OCI-LY3 (cell line): ENCODE measurements at regions not wholly inside any gene's neighbourhood (a gene's known extent, or its start where the extent isn't known, plus 50 kb on each side); places are given as distances from the start of the nearest gene placed in this dataset.
"Not testable (repeated sequence)": the region's sequence is repeated elsewhere in the genome, so short reads cannot be mapped to it uniquely, and the experiment has no call there.

Source experiments
- H2AFZ ChIP-seq: fragments of 200-600, 300-600 bp; shearing (Covaris generic); 2 replicates; pipeline ENCODE4 v1.6.0; 2014; ENCODE audit warnings: antibody characterized with exemption, low read depth, low read length
- H3K27ac ChIP-seq: fragments of 200-600, 300-600 bp; sonication (generic); 2 replicates; pipeline ENCODE4 v1.5.1; 2014; ENCODE audit warnings: mild to moderate bottlenecking, low read length, moderate library complexity, mixed read lengths
- H3K27me3 ChIP-seq: fragments of 200-600, 300-600 bp; sonication (generic); 2 replicates; pipeline ENCODE4 v1.6.1; 2014; ENCODE audit warnings: low read depth, low read length, mixed read lengths
- H3K36me3 ChIP-seq: fragments of 200-600, 300-600 bp; sonication (generic); replicated peaks from 2 replicates; pipeline ENCODE3; 2014; ENCODE audit warnings: low read depth, low read length, mixed read lengths
- H3K4me1 ChIP-seq: fragments of 300-600, 200-600 bp; sonication (generic); 2 replicates; pipeline ENCODE4 v1.6.1; 2014; ENCODE audit warnings: low read length, mixed read lengths
- H3K4me2 ChIP-seq: fragments of 200-600, 300-600 bp; sonication (generic); 2 replicates; pipeline ENCODE4 v1.6.1; 2014; ENCODE audit warnings: low read length, mixed read lengths
- H3K4me3 ChIP-seq: fragments of 300-600, 200-600 bp; sonication (generic); 2 replicates; pipeline ENCODE4 v1.5.1; 2014; ENCODE audit warnings: antibody characterized with exemption, mild to moderate bottlenecking, low read length, moderate library complexity
- H3K79me2 ChIP-seq: fragments of 300-600, 200-600 bp; shearing (Covaris generic); 2 replicates; pipeline ENCODE4 v1.6.1; 2014; ENCODE audit warnings: mild to moderate bottlenecking, low read length, mixed read lengths
- H3K9ac ChIP-seq: fragments of 300-600, 200-600 bp; shearing (Covaris generic); 2 replicates; pipeline ENCODE4 v1.6.0; 2014; ENCODE audit warnings: mild to moderate bottlenecking, low read length, moderate library complexity
- H3K9me3 ChIP-seq: fragments of 200-600, 300-600 bp; shearing (Covaris generic); 2 replicates; pipeline ENCODE4 v1.6.1; 2014; ENCODE audit warnings: low read length, mixed read lengths; ENCODE audit not compliant: insufficient read depth
- H4K20me1 ChIP-seq: fragments of 200-600, 300-600 bp; sonication (generic); 2 replicates; pipeline ENCODE4 v1.6.1; 2016; ENCODE audit warnings: low read length, mixed read lengths; ENCODE audit not compliant: insufficient read depth
- EZH2phosphoT487 ChIP-seq: fragments of 200-600 bp; shearing (Covaris generic); IDR thresholded peaks from 2 replicates; pipeline ENCODE4 v1.6.1; 2018; ENCODE audit warnings: antibody characterized with exemption, mixed run types, low read depth
- TF ChIP-seq, protein P1 (sequence below): fragments of 200-600, 300-600 bp; sonication (generic); IDR thresholded peaks from 2 replicates; pipeline ENCODE4 v1.5.1; 2014; ENCODE audit warnings: antibody characterized with exemption, low read length, low read depth

DNA sequence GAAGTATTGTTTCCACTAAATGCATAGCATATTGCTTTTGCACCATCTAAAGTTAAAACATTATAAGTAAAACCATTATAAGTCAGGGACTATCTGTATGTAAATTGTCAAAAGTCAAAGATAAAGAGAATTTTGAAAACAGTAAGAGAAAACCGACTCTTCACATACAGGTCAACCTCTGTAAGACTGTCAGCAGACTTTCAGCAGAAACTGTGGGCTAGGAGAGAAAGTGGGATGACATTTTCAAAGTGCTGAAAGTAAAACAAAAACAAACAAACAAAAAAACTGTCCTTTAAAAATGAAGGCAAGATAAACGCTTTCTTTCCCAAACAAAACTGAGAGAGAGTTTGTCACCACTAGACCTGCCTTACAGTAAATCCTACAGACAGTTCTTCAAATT lies 122.9 kb upstream of the ID2 start:
- Histone ChIP-seq H3K4me1 (peaks cover 2% of the 10 kb centered on the region), H4K20me1 (no peaks in the 10 kb centered on the region), H3K27me3 (no peaks in the 10 kb centered on the region), H3K27ac (no peak overlapping the region), H3K9ac (no peak overlapping the region), H2AFZ (no peak overlapping the region), H3K36me3 (peaks cover 55% of the 10 kb centered on the region), H3K9me3 (peaks cover 22% of the 10 kb centered on the region), H3K4me3 (no peak overlapping the region), H3K79me2 (no peaks in the 10 kb centered on the region; the same call in 1 of the 2 replicates), H3K4me2 (no peak overlapping the region)
- TF ChIP-seq, protein P1, sequence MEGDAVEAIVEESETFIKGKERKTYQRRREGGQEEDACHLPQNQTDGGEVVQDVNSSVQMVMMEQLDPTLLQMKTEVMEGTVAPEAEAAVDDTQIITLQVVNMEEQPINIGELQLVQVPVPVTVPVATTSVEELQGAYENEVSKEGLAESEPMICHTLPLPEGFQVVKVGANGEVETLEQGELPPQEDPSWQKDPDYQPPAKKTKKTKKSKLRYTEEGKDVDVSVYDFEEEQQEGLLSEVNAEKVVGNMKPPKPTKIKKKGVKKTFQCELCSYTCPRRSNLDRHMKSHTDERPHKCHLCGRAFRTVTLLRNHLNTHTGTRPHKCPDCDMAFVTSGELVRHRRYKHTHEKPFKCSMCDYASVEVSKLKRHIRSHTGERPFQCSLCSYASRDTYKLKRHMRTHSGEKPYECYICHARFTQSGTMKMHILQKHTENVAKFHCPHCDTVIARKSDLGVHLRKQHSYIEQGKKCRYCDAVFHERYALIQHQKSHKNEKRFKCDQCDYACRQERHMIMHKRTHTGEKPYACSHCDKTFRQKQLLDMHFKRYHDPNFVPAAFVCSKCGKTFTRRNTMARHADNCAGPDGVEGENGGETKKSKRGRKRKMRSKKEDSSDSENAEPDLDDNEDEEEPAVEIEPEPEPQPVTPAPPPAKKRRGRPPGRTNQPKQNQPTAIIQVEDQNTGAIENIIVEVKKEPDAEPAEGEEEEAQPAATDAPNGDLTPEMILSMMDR: no peak
- no peak for TF ChIP-seq EZH2phosphoT487

DNA sequence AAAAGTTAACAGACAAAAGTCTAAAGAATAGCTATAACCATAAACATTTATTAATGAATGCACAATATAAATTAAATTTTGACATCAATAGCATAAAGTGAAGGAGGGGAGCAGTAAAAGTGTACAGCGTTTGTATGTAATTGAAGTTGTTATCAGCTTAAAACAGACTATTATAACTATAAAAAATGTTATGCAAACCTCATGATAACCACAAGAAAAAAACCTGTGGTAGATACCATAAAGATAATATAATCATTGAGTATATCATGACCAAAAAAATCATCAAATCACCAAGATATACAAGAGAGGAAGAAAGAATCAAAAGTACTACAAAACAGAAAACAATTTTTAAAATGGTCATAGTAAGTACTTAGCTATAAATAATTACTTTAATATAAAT lies 122.1 kb upstream of the ID2 start:
- H3K36me3 ChIP-seq: peaks cover 49% of the 10 kb centered on the region
- no peak overlapping the region for H3K4me2 ChIP-seq
- no peak overlapping the region for H2AFZ ChIP-seq
- H3K4me1 ChIP-seq: no peaks in the 10 kb centered on the region; the same call in 1 of the 2 replicates
- no peak overlapping the region for H3K4me3 ChIP-seq
- H4K20me1 ChIP-seq: no peaks in the 10 kb centered on the region
- no peaks in the 10 kb centered on the region for H3K27me3 ChIP-seq
- peaks cover 22% of the 10 kb centered on the region for H3K9me3 ChIP-seq
- H3K27ac ChIP-seq: no peak overlapping the region
- H3K9ac ChIP-seq: no peak overlapping the region
- TF ChIP-seq, protein P1: no peak
- TF ChIP-seq EZH2phosphoT487: no peak
- no peaks in the 10 kb centered on the region; the same call in 1 of the 2 replicates for H3K79me2 ChIP-seq

DNA sequence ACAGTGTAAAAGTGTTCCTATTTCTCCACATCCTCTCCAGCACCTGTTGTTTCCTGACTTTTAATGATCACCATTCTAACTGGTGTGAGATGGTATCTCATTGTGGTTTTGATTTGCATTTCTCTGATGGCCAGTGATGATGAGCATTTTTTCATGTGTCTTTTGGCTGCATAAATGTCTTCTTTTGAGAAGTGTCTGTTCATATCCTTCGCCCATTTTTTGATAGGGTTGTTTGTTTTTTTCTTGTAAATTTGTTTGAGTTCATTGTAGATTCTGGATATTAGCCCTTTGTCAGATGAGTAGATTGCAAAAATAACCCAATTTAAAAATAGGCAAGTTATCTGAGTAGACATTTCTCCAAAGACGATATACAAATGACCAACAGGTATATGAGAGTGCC lies 120.2 kb upstream of the ID2 start:
- H3K79me2 ChIP-seq, H3K27ac ChIP-seq, H2AFZ ChIP-seq, H3K9ac ChIP-seq, H4K20me1 ChIP-seq, H3K4me3 ChIP-seq, H3K4me1 ChIP-seq, H3K4me2 ChIP-seq, H3K27me3 ChIP-seq: not testable (repeated sequence)
- peaks cover 22% of the 10 kb centered on the region for H3K9me3 ChIP-seq
- H3K36me3 ChIP-seq: peaks cover 39% of the 10 kb centered on the region

DNA sequence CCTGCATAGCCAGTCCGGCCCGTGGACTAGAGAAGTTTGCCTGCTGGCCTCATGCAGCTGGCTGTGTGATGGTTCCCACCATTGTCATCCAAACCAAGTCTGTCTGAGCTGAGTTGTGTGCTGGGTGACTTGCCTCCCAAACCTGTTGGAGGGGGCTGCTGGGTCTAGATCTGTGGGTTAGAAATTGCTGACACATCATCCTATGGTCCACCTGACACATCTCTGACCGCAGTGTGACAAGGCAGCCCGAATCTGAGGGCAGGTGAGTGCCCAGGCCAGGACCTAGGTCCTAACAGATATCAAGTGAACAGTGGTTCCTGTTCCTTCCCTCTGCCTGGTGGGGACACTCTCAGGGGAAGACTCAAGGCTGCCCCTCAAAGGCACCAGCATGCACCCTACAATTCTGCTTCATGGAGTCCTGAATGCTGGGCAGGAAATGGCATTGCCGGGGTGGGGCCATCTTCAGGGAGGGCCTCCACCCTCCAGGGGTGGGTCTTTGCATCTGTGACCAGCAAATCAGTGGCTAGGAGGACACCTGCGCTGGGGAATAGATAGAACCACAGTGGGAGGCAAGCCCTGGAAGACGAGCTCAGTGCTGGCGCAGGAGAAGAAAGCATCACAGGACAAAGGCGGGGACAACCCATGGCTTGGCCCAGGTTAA lies 117.9 kb upstream of the ID2 start:
- Histone ChIP-seq H3K4me1 (peaks cover 20% of the 10 kb centered on the region), H3K4me2 (no peak overlapping the region), H3K27me3 (no peaks in the 10 kb centered on the region), H2AFZ (no peak overlapping the region), H3K79me2 (no peaks in the 10 kb centered on the region), H3K36me3 (peaks cover 36% of the 10 kb centered on the region), H3K9ac (no peak overlapping the region), H3K9me3 (peaks cover 11% of the 10 kb centered on the region), H3K4me3 (no peak overlapping the region), H3K27ac (no peak overlapping the region), H4K20me1 (no peaks in the 10 kb centered on the region)
- TF ChIP-seq, protein P1: no peak
- TF ChIP-seq EZH2phosphoT487: no peak
